ENCODE measurements at regions not wholly inside any gene's neighbourhood (a gene's known extent, or its start where the extent isn't known, plus 50 kb on each side); places are given as distances from the start of the nearest gene placed in this dataset.

GRCh38 chr13:63631006-63631405 is 2215.4 kb upstream of the PCDH20 start:
- Mint-ChIP-seq H3K36me3 (no peaks in the 10 kb centered on the region), H3K27ac (no peak overlapping the region), H3K27me3 (no peaks in the 10 kb centered on the region), H3K9me3 (no peaks in the 10 kb centered on the region), H3K4me3 (no peak overlapping the region), H3K4me1 (no peaks in the 10 kb centered on the region)
- ATAC-seq (replicated peaks), result no peak
- DNase-seq, result no peak

- no peaks in the 10 kb centered on the region for H3K36me3 Mint-ChIP-seq
- no peaks in the 10 kb centered on the region for H3K4me1 Mint-ChIP-seq
- no peak overlapping the region for H3K27ac Mint-ChIP-seq
- DNase-seq, result no peak
- ATAC-seq (replicated peaks), result no peak
- H3K27me3 Mint-ChIP-seq, result no peaks in the 10 kb centered on the region
- no peak overlapping the region for H3K4me3 Mint-ChIP-seq
- no peaks in the 10 kb centered on the region for H3K9me3 Mint-ChIP-seq
Measured at GRCh38 chr13:63629591-63629990, 2213.9 kb upstream of the PCDH20 start.

- no peak for ATAC-seq (replicated peaks)
- H3K27me3 Mint-ChIP-seq, result no peaks in the 10 kb centered on the region
- H3K4me1 Mint-ChIP-seq, result no peaks in the 10 kb centered on the region
- H3K4me3 Mint-ChIP-seq, result no peak overlapping the region
- H3K36me3 Mint-ChIP-seq, result no peaks in the 10 kb centered on the region
- no peak overlapping the region for H3K27ac Mint-ChIP-seq
- H3K9me3 Mint-ChIP-seq, result no peaks in the 10 kb centered on the region
- no peak for DNase-seq
Measured at GRCh38 chr13:63628310-63628709, 2212.7 kb upstream of the PCDH20 start.

GRCh38 chr13:63625869-63626268 is 2210.2 kb upstream of the PCDH20 start:
- DNase-seq (no peak), ATAC-seq (replicated peaks) (no peak)
- no peak overlapping the region for H3K4me3 Mint-ChIP-seq
- no peaks in the 10 kb centered on the region for H3K4me1 Mint-ChIP-seq
- H3K27me3 Mint-ChIP-seq, result no peaks in the 10 kb centered on the region
- H3K9me3 Mint-ChIP-seq, result peaks cover 0 to 1% of the 10 kb centered on the region in 2 donors
- no peak overlapping the region for H3K27ac Mint-ChIP-seq
- H3K36me3 Mint-ChIP-seq, result no peaks in the 10 kb centered on the region

- DNase-seq, result no peak
- H3K27ac Mint-ChIP-seq, result no peak overlapping the region
- H3K4me1 Mint-ChIP-seq, result no peaks in the 10 kb centered on the region
- no peak overlapping the region for H3K4me3 Mint-ChIP-seq
- no peak for ATAC-seq (replicated peaks)
- no peaks in the 10 kb centered on the region for H3K36me3 Mint-ChIP-seq
- H3K27me3 Mint-ChIP-seq, result no peaks in the 10 kb centered on the region
- no peaks in the 10 kb centered on the region for H3K9me3 Mint-ChIP-seq
Measured at GRCh38 chr13:63614874-63615612, 2199.4 kb upstream of the PCDH20 start.

GRCh38 chr13:63607153-63607552 is 2191.5 kb upstream of the PCDH20 start:
- H3K4me3 Mint-ChIP-seq, result no peak overlapping the region
- H3K27ac Mint-ChIP-seq, result no peak overlapping the region
- H3K36me3 Mint-ChIP-seq, result no peaks in the 10 kb centered on the region
- DNase-seq (no peak), ATAC-seq (replicated peaks) (no peak)
- peaks cover 12 to 15% of the 10 kb centered on the region in 2 donors for H3K9me3 Mint-ChIP-seq
- H3K4me1 Mint-ChIP-seq, result no peaks in the 10 kb centered on the region
- no peaks in the 10 kb centered on the region for H3K27me3 Mint-ChIP-seq

GRCh38 chr13:63605962-63606361 is 2190.3 kb upstream of the PCDH20 start:
- no peaks in the 10 kb centered on the region for H3K4me1 Mint-ChIP-seq
- no peaks in the 10 kb centered on the region for H3K36me3 Mint-ChIP-seq
- H3K4me3 Mint-ChIP-seq, result no peak overlapping the region
- DNase-seq (no peak), ATAC-seq (replicated peaks) (no peak)
- no peak overlapping the region for H3K27ac Mint-ChIP-seq
- no peaks in the 10 kb centered on the region for H3K27me3 Mint-ChIP-seq
- H3K9me3 Mint-ChIP-seq, result peaks cover 15% of the 10 kb centered on the region in 2 donors

GRCh38 chr13:63605403-63605802 is 2189.8 kb upstream of the PCDH20 start:
- H3K4me3 Mint-ChIP-seq, result no peak overlapping the region

GRCh38 chr13:63595811-63596210 is 2180.2 kb upstream of the PCDH20 start:
- Mint-ChIP-seq H3K27ac (no peak overlapping the region), H3K9me3 (peaks cover 3 to 4% of the 10 kb centered on the region in 2 donors), H3K4me1 (no peaks in the 10 kb centered on the region), H3K36me3 (no peaks in the 10 kb centered on the region), H3K4me3 (no peak overlapping the region), H3K27me3 (no peaks in the 10 kb centered on the region)
- DNase-seq (no peak), ATAC-seq (replicated peaks) (no peak)

More at GRCh38 chr13:63605403-63605802, 2189.8 kb upstream of the PCDH20 start:
- H3K27me3 Mint-ChIP-seq, result no peaks in the 10 kb centered on the region
- ATAC-seq (replicated peaks) (no peak), DNase-seq (no peak)
- no peaks in the 10 kb centered on the region for H3K36me3 Mint-ChIP-seq
- H3K4me1 Mint-ChIP-seq, result no peaks in the 10 kb centered on the region
- H3K9me3 Mint-ChIP-seq, result peaks cover 15% of the 10 kb centered on the region in 2 donors
- H3K27ac Mint-ChIP-seq, result no peak overlapping the region

GRCh38 chr13:63586467-63586866 is 2170.8 kb upstream of the PCDH20 start:
- Mint-ChIP-seq H3K4me1 (no peaks in the 10 kb centered on the region), H3K4me3 (no peak overlapping the region), H3K9me3 (peaks cover 4 to 6% of the 10 kb centered on the region in 2 donors), H3K27ac (no peak overlapping the region), H3K27me3 (no peaks in the 10 kb centered on the region), H3K36me3 (no peaks in the 10 kb centered on the region)
- DNase-seq (no peak), ATAC-seq (replicated peaks) (no peak)

GRCh38 chr13:63578796-63579195 is 2163.1 kb upstream of the PCDH20 start:
- ATAC-seq (replicated peaks) (no peak), DNase-seq (no peak)
- no peak overlapping the region for H3K27ac Mint-ChIP-seq
- peaks cover 7 to 13% of the 10 kb centered on the region in 2 donors for H3K9me3 Mint-ChIP-seq
- H3K27me3 Mint-ChIP-seq, result no peaks in the 10 kb centered on the region
- H3K36me3 Mint-ChIP-seq, result no peaks in the 10 kb centered on the region
- no peaks in the 10 kb centered on the region for H3K4me1 Mint-ChIP-seq
- no peak overlapping the region for H3K4me3 Mint-ChIP-seq

- H3K4me3 Mint-ChIP-seq, result no peak overlapping the region
- H3K36me3 Mint-ChIP-seq, result no peaks in the 10 kb centered on the region
- H3K27me3 Mint-ChIP-seq, result no peaks in the 10 kb centered on the region
- no peaks in the 10 kb centered on the region for H3K4me1 Mint-ChIP-seq
- no peak overlapping the region for H3K27ac Mint-ChIP-seq
- peak in 1 of 2 donors; percentile 19 for ATAC-seq (replicated peaks)
- no peak for DNase-seq
- peaks cover 2 to 3% of the 10 kb centered on the region in 2 donors for H3K9me3 Mint-ChIP-seq
Measured at GRCh38 chr13:63567031-63567430, 2151.4 kb upstream of the PCDH20 start.

- no peak overlapping the region for H3K4me3 Mint-ChIP-seq
- H3K36me3 Mint-ChIP-seq, result no peaks in the 10 kb centered on the region
- no peaks in the 10 kb centered on the region for H3K27me3 Mint-ChIP-seq
- DNase-seq (no peak), ATAC-seq (replicated peaks) (no peak)
- no peak overlapping the region for H3K27ac Mint-ChIP-seq
- peaks cover 0 to 3% of the 10 kb centered on the region in 2 donors for H3K9me3 Mint-ChIP-seq
- no peaks in the 10 kb centered on the region for H3K4me1 Mint-ChIP-seq
Measured at GRCh38 chr13:63554157-63554556, 2138.5 kb upstream of the PCDH20 start.

GRCh38 chr13:63551731-63552130 is 2136.1 kb upstream of the PCDH20 start:
- Mint-ChIP-seq H3K27ac (no peak overlapping the region), H3K36me3 (no peaks in the 10 kb centered on the region), H3K4me1 (no peaks in the 10 kb centered on the region), H3K9me3 (no peaks in the 10 kb centered on the region), H3K27me3 (no peaks in the 10 kb centered on the region), H3K4me3 (no peak overlapping the region)
- ATAC-seq (replicated peaks) (no peak), DNase-seq (no peak)

GRCh38 chr13:63546524-63546923 is 2130.9 kb upstream of the PCDH20 start:
- ATAC-seq (replicated peaks) (no peak), DNase-seq (no peak)
- H3K4me3 Mint-ChIP-seq, result no peak overlapping the region
- H3K9me3 Mint-ChIP-seq, result peaks cover 5 to 7% of the 10 kb centered on the region in 2 donors
- H3K36me3 Mint-ChIP-seq, result no peaks in the 10 kb centered on the region
- no peaks in the 10 kb centered on the region for H3K4me1 Mint-ChIP-seq
- H3K27me3 Mint-ChIP-seq, result no peaks in the 10 kb centered on the region
- no peak overlapping the region for H3K27ac Mint-ChIP-seq
